Astrocyte (in vitro differentiated cells and primary cell): ENCODE measurements at regions not wholly inside any gene's neighbourhood (a gene's known extent, or its start where the extent isn't known, plus 50 kb on each side); places are given as distances from the start of the nearest gene placed in this dataset.
"Not testable (repeated sequence)": the region's sequence is repeated elsewhere in the genome, so short reads cannot be mapped to it uniquely, and the experiment has no call there.

Experiments used
- DNase-seq: peaks from one replicate; pipeline ENCODE4 v3.0.0-alpha.2; 2010; ENCODE audit warnings: low read depth
- FAIRE-seq: peaks from 2 replicates; lab custom pipeline; 2011; peaks lifted over from hg19 to GRCh38; lab: Jason Lieb, UNC
- H2AFZ ChIP-seq: 2 replicates; pipeline ENCODE4 v1.6.0; 2012; ENCODE audit warnings: low read depth, low read length, inconsistent platforms
- H3K27ac ChIP-seq: 2 replicates; pipeline ENCODE4 v1.5.1; 2011; ENCODE audit warnings: low read depth, low read length, inconsistent platforms
- H3K27me3 ChIP-seq: 2 replicates; pipeline ENCODE4 v1.6.0; 2011; ENCODE audit warnings: low read length, inconsistent platforms; ENCODE audit not compliant: insufficient read depth
- H3K36me3 ChIP-seq: 2 replicates; pipeline ENCODE4 v1.5.1; 2011; ENCODE audit warnings: low read length, inconsistent platforms; ENCODE audit not compliant: insufficient read depth
- H3K4me1 ChIP-seq: 2 replicates; pipeline ENCODE4 v1.5.1; 2011; ENCODE audit warnings: low read length, inconsistent platforms; ENCODE audit not compliant: insufficient read depth
- H3K4me2 ChIP-seq: 2 replicates; pipeline ENCODE4 v1.6.0; 2012; ENCODE audit warnings: low read length, inconsistent platforms
- H3K4me3 ChIP-seq: 2 replicates; pipeline ENCODE4 v1.5.1; 2011; ENCODE audit warnings: low read depth, mild to moderate bottlenecking, low read length, inconsistent platforms; ENCODE audit not compliant: insufficient read depth
- H3K79me2 ChIP-seq: 2 replicates; pipeline ENCODE4 v1.6.0; 2012; ENCODE audit warnings: mild to moderate bottlenecking, low read length, inconsistent platforms; ENCODE audit not compliant: insufficient read depth
- H3K9ac ChIP-seq: 2 replicates; pipeline ENCODE4 v1.6.0; 2012; ENCODE audit warnings: mild to moderate bottlenecking, low read length, inconsistent platforms
- H3K9me3 ChIP-seq: 2 replicates; pipeline ENCODE4 v1.5.1; 2012; ENCODE audit warnings: low read depth, mild to moderate bottlenecking, low read length, inconsistent platforms; ENCODE audit not compliant: insufficient read depth
- H4K20me1 ChIP-seq: 2 replicates; pipeline ENCODE4 v1.6.0; 2012; ENCODE audit warnings: low read length, inconsistent platforms; ENCODE audit not compliant: insufficient read depth
- H3K27ac Mint-ChIP-seq: one replicate; pipeline ENCODE4 v1.8.0; 2021; ENCODE audit warnings: mild to moderate bottlenecking, mixed read lengths; ENCODE audit not compliant: unreplicated experiment
- H3K27me3 Mint-ChIP-seq: one replicate; pipeline ENCODE4 v1.8.0; 2021; ENCODE audit warnings: low read depth, mixed read lengths; ENCODE audit not compliant: unreplicated experiment
- H3K36me3 Mint-ChIP-seq: one replicate; pipeline ENCODE4 v1.8.0; 2021; ENCODE audit warnings: low read depth, mixed read lengths; ENCODE audit not compliant: unreplicated experiment
- H3K4me1 Mint-ChIP-seq: one replicate; pipeline ENCODE4 v1.8.0; 2021; ENCODE audit warnings: low read depth, mixed read lengths; ENCODE audit not compliant: unreplicated experiment
- H3K4me3 Mint-ChIP-seq: one replicate; pipeline ENCODE4 v1.8.0; 2021; ENCODE audit warnings: mild to moderate bottlenecking, moderate library complexity, mixed read lengths; ENCODE audit not compliant: unreplicated experiment
- H3K9me3 Mint-ChIP-seq: one replicate; pipeline ENCODE4 v1.8.0; 2021; ENCODE audit warnings: mild to moderate bottlenecking, mixed read lengths; ENCODE audit not compliant: unreplicated experiment
- EZH2 ChIP-seq: IDR thresholded peaks from 2 replicates; pipeline ENCODE4 v1.6.1; 2012; ENCODE audit warnings: mild to moderate bottlenecking, low read length, inconsistent platforms; ENCODE audit not compliant: insufficient read depth
- TF ChIP-seq, protein P1 (sequence below): IDR thresholded peaks from 2 replicates; pipeline ENCODE4 v1.5.1; 2011; ENCODE audit warnings: low read depth, mild to moderate bottlenecking, inconsistent platforms, low read length, moderate library complexity; ENCODE audit not compliant: insufficient read depth

DNA sequence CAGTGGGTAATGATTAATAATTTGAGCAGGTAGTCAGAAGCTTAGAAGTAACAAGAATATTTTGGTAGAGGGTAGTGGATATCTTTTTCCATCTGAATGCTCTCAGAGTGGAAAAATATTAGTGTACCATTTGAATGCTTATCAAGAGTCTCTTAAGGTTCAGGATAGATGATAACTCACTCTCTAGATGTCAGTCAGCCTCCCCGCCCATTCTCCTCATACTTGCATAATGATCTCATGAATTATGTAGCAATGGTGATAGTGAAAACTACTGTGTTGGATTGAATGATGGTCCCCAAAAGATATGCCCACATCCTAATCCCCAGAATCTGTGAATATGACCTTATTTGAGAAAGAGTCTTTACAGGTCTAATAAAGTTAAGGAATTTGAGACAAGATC, 132.7 kb upstream of the KLF12 start:
- Mint-ChIP-seq H3K9me3 (peaks cover 29% of the 10 kb centered on the region), H3K27me3 (no peaks in the 10 kb centered on the region), H3K36me3 (peaks cover 2% of the 10 kb centered on the region), H3K4me3 (no peak overlapping the region), H3K27ac (no peak overlapping the region), H3K4me1 (no peaks in the 10 kb centered on the region)
- H3K79me2 ChIP-seq = no peaks in the 10 kb centered on the region
- DNase-seq (no peak), FAIRE-seq (no peak)
- H3K27ac ChIP-seq = no peak overlapping the region
- H3K4me1 ChIP-seq = no peaks in the 10 kb centered on the region
- H2AFZ ChIP-seq = no peak overlapping the region
- no peaks in the 10 kb centered on the region for H4K20me1 ChIP-seq
- H3K9me3 ChIP-seq = peaks cover 4% of the 10 kb centered on the region
- H3K4me2 ChIP-seq = no peak overlapping the region
- H3K4me3 ChIP-seq = no peak overlapping the region
- H3K36me3 ChIP-seq = no peaks in the 10 kb centered on the region
- TF ChIP-seq, protein P1, sequence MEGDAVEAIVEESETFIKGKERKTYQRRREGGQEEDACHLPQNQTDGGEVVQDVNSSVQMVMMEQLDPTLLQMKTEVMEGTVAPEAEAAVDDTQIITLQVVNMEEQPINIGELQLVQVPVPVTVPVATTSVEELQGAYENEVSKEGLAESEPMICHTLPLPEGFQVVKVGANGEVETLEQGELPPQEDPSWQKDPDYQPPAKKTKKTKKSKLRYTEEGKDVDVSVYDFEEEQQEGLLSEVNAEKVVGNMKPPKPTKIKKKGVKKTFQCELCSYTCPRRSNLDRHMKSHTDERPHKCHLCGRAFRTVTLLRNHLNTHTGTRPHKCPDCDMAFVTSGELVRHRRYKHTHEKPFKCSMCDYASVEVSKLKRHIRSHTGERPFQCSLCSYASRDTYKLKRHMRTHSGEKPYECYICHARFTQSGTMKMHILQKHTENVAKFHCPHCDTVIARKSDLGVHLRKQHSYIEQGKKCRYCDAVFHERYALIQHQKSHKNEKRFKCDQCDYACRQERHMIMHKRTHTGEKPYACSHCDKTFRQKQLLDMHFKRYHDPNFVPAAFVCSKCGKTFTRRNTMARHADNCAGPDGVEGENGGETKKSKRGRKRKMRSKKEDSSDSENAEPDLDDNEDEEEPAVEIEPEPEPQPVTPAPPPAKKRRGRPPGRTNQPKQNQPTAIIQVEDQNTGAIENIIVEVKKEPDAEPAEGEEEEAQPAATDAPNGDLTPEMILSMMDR = no peak
- no peak for TF ChIP-seq EZH2
- no peaks in the 10 kb centered on the region for H3K27me3 ChIP-seq
- H3K9ac ChIP-seq = no peak overlapping the region

DNA sequence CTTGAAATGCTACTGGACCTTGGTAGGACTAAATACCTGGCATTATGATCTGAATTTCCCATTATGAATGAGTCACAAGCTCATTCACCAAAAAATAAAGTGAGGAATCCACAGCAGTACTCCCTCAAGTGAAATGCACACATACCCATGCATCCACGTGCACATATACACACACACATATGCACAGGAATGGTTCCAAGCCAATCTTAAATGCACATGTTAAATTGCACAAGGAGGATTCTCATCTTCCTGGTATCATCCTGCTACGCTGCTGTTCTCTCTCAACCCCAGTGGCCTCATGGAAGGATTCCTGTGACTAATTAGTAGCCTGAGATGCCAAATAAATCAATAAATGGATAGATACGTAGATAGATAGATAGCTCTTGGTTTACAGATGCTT, 132.1 kb upstream of the KLF12 start:
- H3K27ac Mint-ChIP-seq = no peak overlapping the region
- H3K36me3 Mint-ChIP-seq = peaks cover 2% of the 10 kb centered on the region
- Histone ChIP-seq H4K20me1 (no peaks in the 10 kb centered on the region), H2AFZ (no peak overlapping the region), H3K4me1 (no peaks in the 10 kb centered on the region), H3K4me2 (no peak overlapping the region), H3K27me3 (no peaks in the 10 kb centered on the region), H3K79me2 (no peaks in the 10 kb centered on the region), H3K27ac (no peak overlapping the region), H3K9me3 (peaks cover 2% of the 10 kb centered on the region), H3K36me3 (no peaks in the 10 kb centered on the region), H3K4me3 (no peak overlapping the region), H3K9ac (no peak overlapping the region)
- no peak for DNase-seq
- no peak for FAIRE-seq
- H3K4me3 Mint-ChIP-seq = no peak overlapping the region
- H3K9me3 Mint-ChIP-seq = peaks cover 27% of the 10 kb centered on the region
- TF ChIP-seq EZH2 = no peak
- TF ChIP-seq, protein P1 = no peak
- no peaks in the 10 kb centered on the region for H3K4me1 Mint-ChIP-seq
- no peaks in the 10 kb centered on the region for H3K27me3 Mint-ChIP-seq

DNA sequence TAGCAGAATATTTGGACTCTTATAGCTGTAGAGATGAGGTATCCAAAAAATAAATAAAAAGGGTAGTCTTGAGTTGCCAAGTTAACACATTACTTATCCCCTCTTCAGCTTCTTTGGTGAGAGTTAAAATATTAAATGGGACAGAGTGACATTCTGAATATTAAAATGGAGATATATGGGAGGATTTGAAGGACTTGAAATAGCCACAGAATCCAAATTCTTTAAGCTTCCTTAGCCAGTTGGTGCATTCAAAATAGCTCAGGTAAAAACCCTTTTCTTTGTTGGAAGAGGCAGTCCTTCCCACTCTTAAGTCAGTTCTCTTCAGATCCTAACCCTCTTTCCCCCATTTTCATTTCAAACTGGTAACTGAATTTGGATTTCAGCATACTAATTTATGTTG, 130.1 kb upstream of the KLF12 start:
- no peak for FAIRE-seq
- no peaks in the 10 kb centered on the region for H3K79me2 ChIP-seq
- no peak for DNase-seq
- TF ChIP-seq EZH2 = no peak
- TF ChIP-seq, protein P1 = no peak
- H2AFZ ChIP-seq = no peak overlapping the region
- H3K4me2 ChIP-seq = no peak overlapping the region
- Mint-ChIP-seq H3K27me3 (no peaks in the 10 kb centered on the region), H3K4me3 (no peak overlapping the region), H3K36me3 (peaks cover 2% of the 10 kb centered on the region), H3K4me1 (no peaks in the 10 kb centered on the region), H3K27ac (no peak overlapping the region), H3K9me3 (peaks cover 27% of the 10 kb centered on the region)
- H3K27me3 ChIP-seq = no peaks in the 10 kb centered on the region
- no peak overlapping the region for H3K27ac ChIP-seq
- H3K4me1 ChIP-seq = no peaks in the 10 kb centered on the region
- no peaks in the 10 kb centered on the region for H3K36me3 ChIP-seq
- H4K20me1 ChIP-seq = no peaks in the 10 kb centered on the region
- H3K9ac ChIP-seq = no peak overlapping the region
- peaks cover 2% of the 10 kb centered on the region for H3K9me3 ChIP-seq
- H3K4me3 ChIP-seq = no peak overlapping the region

DNA sequence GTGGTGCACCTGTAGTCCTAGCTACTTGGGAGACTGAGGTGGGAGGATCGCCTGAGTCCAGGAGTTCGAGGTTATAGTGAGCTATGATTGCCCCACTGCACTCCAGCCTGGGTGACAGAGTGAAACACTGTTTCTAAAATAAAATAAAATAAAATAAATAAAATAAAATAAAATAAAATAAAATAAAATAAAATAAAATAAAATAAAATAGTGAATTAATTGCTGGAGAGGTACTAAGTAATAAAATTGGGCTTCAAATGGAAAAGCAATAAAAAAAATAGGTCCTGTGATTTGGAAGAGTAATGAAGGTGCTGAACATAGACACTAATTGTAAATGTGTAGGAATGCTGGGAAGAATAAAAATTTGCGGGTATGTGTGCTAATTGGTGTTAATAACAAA, 126.2 kb upstream of the KLF12 start:
- H3K9me3 Mint-ChIP-seq = peaks cover 11% of the 10 kb centered on the region
- H3K9me3 ChIP-seq, H3K4me1 ChIP-seq, H3K27me3 ChIP-seq, H3K4me3 Mint-ChIP-seq, FAIRE-seq, H3K36me3 Mint-ChIP-seq, H3K4me2 ChIP-seq, H3K4me3 ChIP-seq, H3K27me3 Mint-ChIP-seq, H2AFZ ChIP-seq, DNase-seq, H4K20me1 ChIP-seq, H3K36me3 ChIP-seq, H3K4me1 Mint-ChIP-seq, H3K9ac ChIP-seq, H3K27ac ChIP-seq, H3K79me2 ChIP-seq, H3K27ac Mint-ChIP-seq: not testable (repeated sequence)
